Central memory CD4-positive, alpha-beta T cell (primary cell): ENCODE measurements at regions not wholly inside any gene's neighbourhood (a gene's known extent, or its start where the extent isn't known, plus 50 kb on each side); places are given as distances from the start of the nearest gene placed in this dataset.

ENCODE experiments used
- DNase-seq: peaks from one replicate; pipeline ENCODE4 v3.0.0; 2022

DNA sequence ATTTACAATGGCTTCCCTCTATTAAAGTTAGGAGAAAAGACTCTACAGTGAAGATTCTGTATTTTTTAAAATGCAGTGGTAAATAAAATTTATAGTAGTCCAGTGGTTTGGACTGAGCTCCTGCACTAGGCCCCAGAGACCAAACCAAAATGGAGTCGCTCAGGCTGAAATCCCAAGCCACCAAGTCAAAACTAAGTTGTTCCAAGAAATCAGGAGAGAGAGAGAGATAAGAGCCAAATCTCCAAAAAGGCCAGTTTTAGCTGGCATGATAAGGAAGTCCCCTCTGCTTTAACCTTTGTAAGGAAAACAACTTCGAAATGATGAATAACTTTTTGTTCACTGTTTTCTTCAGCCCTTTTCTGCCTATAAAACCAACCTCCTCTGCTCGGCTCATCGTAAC lies 265.9 kb upstream of the KLF14 start:
- DNase-seq = no peak

- no peak for DNase-seq
Measured at GRCh38 chr7:131000389-131000788, 266.4 kb upstream of the KLF14 start.

DNA sequence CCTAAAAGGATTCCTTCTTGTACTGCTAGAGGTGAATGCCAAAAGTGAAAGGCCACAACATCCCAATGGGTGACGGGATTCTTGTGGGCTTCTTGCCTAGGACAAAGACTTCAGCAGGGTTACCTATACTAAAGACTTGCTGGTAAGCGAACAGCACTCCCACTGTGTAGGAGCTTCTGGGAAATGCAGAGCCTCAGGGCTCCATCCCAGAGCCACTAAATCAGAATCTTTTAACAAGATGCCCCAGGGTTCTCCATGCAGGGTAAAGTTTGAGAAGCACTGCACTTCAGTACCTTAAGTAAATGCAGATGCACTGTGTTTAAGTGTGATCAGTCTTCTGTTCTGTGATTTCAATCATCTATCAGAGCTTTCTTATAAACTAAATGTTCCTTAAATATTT lies 266.9 kb upstream of the KLF14 start:
- no peak for DNase-seq

GRCh38 chr7:131002600-131002999 lies 268.6 kb upstream of the KLF14 start:
- no peak for DNase-seq

GRCh38 chr7:131003634-131004033 lies 269.6 kb upstream of the KLF14 start:
- no peak for DNase-seq

DNA sequence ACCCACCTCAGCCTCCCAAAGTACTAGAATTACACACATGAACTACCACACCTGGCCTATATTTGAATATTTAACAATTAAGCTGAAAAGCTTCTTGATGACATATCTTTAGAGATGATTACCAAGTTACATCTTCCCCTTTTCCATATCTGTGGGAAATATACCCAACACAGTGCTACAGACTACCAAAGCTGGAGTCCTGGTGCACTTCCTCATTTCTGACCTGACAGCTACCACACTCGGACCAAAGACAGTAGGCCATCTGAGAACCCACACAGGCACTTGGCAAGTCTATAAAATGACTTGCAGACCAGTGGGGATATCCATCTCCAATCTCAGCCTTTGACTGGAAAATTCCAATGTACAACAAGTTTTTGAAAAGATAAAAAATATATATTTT lies 270.4 kb upstream of the KLF14 start:
- no peak for DNase-seq

DNA sequence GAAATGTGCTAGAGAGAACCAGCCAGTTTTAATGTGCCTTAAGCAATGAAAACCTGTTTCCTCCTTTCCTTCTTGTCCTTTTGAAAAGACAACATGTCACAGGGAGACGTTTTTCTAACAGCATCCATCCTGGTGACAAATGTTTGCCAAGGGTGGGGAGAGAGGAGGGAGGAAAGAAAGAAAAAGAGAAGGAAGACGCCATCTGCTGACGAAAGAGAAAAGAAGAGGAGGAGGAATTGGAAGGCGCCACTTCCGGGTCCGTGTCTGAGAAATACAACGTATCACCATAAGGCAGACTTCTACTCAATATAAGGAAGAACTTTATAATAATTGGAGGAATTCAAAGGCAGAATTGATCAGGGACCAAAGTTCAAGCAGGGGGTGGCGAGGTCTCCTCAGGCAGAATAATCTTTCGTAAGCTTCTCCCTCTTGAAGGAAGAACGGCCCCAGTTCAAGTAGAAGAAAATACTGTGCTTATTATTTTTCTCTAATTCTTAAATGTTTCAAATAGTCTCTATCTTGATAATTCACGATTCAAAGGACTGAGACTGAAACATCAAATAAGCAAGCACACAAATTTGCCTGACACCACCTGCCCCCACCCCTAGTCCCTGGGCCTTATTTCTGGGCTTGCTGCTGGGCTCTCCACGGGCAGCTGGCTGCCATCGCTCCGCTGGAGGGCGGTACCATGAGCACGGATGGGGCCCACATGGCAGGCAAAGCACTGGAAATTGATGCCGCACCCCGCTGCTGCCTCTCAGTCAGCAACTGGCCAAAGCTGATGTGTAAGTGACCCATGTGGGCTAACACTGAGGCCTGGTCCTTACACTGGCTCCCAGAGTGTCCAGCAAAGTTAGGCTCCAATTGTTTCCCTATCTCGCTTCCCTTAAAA lies 273.7 kb upstream of the KLF14 start:
- DNase-seq = peak; percentile 66

DNA sequence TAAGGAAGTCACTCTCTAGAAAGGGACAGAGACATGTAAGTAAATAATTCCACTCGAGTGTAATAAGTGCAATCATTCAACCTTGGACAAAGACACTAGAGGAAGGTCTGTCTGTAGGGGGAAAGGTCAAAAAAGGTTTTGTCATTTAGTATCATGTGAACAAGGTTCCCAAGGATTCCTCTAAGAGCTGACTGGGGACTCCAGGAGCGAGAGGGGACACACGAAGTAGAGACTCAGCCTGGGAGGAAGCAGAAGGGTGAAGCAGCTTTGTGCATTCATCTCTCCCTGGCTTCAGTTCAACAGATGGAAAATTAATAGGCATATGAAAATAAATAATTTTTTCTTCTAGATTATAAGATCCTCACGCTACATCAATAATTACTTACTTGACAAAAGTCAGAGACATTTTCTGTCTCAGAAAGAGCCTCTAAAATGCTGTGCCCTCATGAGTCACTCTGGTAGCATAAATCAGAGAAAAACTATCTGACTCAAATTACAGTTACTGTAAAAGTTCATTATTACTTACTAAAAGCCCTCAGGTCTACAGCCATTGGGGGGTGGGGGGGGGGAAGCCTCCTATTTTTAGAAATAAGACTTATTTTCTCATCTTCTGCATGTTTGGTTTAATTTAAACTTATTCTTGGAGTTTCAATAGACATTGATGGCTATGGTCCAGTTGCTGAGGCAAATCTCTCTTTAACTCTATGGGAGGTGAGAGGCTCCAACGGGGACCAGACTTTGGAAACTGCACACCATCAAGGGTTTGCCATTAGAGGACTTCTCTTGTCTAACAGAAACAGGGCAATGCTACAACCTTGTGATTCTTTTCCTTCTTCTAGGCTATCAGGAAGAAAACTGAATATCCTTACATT lies 275.1 kb upstream of the KLF14 start:
- no peak for DNase-seq

DNA sequence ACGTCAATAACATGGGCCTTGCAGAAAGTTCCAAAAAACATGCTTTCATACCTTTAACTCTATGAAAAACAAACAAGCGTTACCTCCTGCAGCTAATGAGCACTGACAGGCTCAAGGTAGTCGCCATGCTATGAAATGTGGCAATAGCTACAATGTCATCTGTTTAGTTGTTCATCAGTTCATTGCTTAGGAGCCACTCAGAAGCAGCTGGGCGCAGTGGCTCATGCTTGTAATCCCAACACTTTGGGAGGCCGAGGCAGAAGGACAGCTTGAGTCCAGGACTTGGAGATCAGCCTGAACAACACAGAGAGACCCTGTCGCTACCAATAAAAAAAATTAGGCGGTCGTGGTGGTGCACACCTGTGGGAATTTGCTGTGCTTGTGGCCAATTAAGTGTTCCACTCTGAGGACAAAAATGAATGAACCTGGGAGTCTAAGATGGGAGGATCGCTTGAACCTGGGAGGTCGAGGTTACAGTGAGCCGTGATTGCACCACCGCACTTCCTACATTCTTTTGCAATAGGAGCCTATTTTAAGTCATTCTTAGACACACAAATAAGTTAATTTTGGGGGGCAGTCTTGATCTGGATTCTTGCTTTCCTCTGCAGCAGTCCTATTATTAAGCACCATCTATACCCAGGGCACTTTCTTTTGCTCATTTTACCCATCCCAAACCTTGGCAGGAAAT lies 276.2 kb upstream of the KLF14 start:
- DNase-seq = no peak

- DNase-seq = peak; percentile 49
Measured at GRCh38 chr7:131010717-131011431, 276.9 kb upstream of the KLF14 start.

DNA sequence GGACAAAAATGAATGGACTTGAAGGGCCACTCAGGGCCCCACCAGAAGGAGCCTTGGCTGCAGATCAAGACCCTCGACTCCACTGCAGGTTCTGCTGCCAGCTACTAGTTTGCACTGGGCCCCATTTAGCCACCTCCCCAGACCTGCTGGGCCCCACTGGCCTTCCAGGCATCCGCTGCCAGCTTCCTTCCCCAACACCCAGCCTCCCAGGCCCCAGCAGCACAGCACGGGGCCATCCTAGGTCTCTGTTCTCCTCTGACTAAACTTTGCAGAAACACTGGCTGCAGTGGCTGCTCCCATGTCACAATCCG lies 277.4 kb upstream of the KLF14 start:
- DNase-seq = no peak

GRCh38 chr7:131011976-131012375 lies 278.0 kb upstream of the KLF14 start:
- DNase-seq = peak; percentile 68

DNA sequence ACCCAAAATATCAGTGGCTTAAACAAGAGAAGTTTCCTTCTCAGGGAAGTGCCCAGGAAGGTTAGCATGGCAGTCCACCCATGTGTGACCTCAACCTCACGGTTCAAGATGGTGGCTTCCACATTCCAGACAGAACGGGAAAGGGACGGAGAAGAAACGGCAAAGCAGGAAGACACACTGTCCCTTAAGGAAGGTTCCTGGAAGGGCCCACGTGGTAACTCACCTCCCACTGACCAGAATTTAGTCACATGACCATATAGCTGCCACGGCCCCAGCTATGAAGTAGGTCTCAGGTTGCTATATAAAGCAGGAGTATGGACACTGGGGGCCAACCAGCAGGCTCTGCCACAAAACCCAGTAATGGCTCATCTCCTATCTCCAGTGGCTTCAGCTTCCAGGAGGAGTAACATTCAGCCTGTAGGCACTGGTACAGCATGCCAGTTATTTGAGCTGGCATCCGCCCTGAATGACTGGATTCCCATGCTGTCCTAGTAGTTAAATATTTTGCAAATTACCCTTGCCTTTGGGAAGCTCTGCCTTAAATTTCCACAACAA lies 278.5 kb upstream of the KLF14 start:
- no peak for DNase-seq

- no peak for DNase-seq
Measured at GRCh38 chr7:131013716-131014115, 279.7 kb upstream of the KLF14 start.

DNA sequence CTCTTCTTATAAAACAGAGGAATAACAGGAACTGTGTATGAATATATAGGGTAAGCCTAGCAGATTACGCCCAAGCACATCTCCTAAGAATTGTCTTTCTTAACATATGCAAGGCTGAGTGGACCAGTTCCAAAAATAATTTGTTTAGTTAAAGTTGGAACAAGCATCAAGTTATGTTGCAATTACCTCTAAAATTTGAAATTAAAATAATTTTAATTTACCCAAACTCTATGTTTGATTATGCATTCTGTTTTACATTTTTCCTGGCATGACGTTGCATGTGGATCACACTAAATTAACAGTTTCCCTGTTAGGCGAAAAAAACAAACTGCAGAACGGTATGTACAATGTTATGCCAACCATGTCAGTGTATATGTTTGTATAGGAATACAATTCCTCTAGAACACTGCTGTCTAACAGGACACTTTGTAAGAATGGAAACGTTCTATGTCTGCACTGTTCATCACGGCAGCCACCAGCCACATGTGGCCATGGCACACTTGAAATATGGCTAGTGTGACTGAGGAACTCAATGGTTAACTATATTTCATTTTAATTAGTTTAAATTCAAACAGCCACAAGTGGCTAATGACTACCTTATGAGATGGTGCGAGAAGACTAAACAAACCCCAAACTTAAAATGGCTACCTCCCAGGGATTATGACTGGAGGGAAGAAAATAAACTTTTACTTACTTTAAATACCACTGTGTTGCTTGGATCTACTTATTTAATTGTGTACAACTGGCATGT lies 281.1 kb upstream of the KLF14 start:
- no peak for DNase-seq

DNA sequence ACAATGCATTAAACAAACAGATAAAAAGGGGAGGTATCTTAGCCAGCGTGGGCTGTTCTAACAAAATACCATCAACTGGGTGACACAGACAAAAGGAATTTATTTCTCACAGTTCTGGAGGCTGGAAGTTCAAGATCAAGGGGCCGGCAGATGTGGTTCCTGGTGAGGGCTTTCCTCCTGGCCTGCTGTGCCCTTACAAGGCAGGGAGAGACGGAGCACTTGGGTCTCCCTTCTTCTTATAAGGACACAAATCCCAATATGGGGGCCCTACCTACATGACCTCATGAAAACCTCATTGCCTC lies 281.6 kb upstream of the KLF14 start:
- no peak for DNase-seq

- DNase-seq = no peak
Measured at GRCh38 chr7:131016230-131016629, 282.2 kb upstream of the KLF14 start.

- DNase-seq = no peak
Measured at GRCh38 chr7:131019351-131019750, 285.3 kb upstream of the KLF14 start.

DNA sequence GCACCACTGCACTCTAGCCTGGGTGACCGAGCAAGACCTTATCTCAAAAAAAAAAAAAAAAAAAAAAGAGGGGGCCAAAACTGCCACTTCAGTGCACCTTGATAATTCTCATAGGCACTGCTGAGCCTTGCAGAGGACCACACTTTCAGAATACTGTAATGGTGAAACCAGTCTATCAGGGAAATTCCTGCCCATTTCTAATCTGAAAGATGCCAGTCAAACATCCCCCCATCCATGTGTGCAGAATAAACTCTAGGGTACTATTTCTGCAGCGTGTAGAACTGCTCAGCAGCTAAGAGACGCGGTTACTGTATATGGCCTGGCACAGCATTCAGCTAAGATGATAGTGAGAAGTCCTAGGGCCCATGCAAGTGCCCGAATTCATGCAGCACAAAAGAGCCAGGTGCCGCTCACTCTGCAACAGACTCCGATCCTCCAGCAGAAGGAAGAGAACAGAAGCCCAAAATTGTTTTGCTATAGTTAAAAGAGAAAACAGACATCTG lies 286.8 kb upstream of the KLF14 start:
- no peak for DNase-seq

- DNase-seq = no peak
Measured at GRCh38 chr7:131021460-131021859, 287.5 kb upstream of the KLF14 start.

DNA sequence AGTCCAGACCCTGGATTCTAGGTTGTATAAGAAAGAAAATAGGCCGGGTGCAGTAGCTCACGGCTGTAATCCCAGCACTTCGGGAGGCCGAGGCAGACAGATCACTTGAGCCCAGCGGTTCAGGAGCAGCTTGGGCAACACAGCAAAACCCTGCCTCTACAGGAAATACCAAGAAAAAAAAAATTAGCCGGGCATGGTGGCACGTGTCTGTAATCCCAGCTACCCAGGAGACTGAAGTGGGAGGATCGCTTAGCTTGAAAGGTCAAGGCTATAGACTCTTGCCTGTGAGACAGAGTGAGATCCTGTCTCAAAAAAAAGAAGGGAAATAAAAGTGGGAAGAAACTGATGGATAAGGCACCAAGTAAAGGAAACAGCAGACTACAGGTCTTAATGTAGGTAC lies 287.9 kb upstream of the KLF14 start:
- DNase-seq = no peak
